Epithelial cell of proximal tubule (primary cell): ENCODE measurements at regions not wholly inside any gene's neighbourhood (a gene's known extent, or its start where the extent isn't known, plus 50 kb on each side); places are given as distances from the start of the nearest gene placed in this dataset.
"Not testable (repeated sequence)": the region's sequence is repeated elsewhere in the genome, so short reads cannot be mapped to it uniquely, and the experiment has no call there.

Experiments
- DNase-seq: peaks from one replicate; pipeline ENCODE4 v3.0.0-alpha.2; 2011; ENCODE audit warnings: low read depth
- H3K4me3 ChIP-seq: 2 replicates; pipeline ENCODE4 v1.5.1; 2011; ENCODE audit warnings: low read depth, mild to moderate bottlenecking, low read length
- CTCF ChIP-seq: conservative IDR thresholded peaks from 2 replicates; pipeline ENCODE4 v1.5.1; 2012; ENCODE audit warnings: low read depth, mild to moderate bottlenecking, low read length

- H3K4me3 ChIP-seq = no peak overlapping the region
These were observed 61.1 kb upstream of the TBX18 start for GRCh38 chr6:84825461-84825860.

GRCh38 chr6:84821314-84821713 lies 56.9 kb upstream of the TBX18 start:
- not testable (repeated sequence) for H3K4me3 ChIP-seq, DNase-seq

More at GRCh38 chr6:84825461-84825860, 61.1 kb upstream of the TBX18 start:
- peak; percentile 41 for DNase-seq
- no peak for TF ChIP-seq CTCF

- DNase-seq = no peak
- no peak for TF ChIP-seq CTCF
- no peak overlapping the region for H3K4me3 ChIP-seq
These were observed 52.3 kb upstream of the TBX18 start for GRCh38 chr6:84816741-84817140.

GRCh38 chr6:84815896-84816735 lies 51.7 kb upstream of the TBX18 start:
- no peak for TF ChIP-seq CTCF
- H3K4me3 ChIP-seq = no peak overlapping the region
- DNase-seq = no peak
